Mesodermal cell (in vitro differentiated cells): ENCODE measurements at regions not wholly inside any gene's neighbourhood (a gene's known extent, or its start where the extent isn't known, plus 50 kb on each side); places are given as distances from the start of the nearest gene placed in this dataset.

Experiments
- H3K27ac ChIP-seq: 2 replicates; pipeline ENCODE4 v1.7.0; 2013; ENCODE audit warnings: mild to moderate bottlenecking, low read depth, low read length, moderate library complexity; ENCODE audit not compliant: severe bottlenecking
- H3K36me3 ChIP-seq: 2 replicates; pipeline ENCODE4 v1.7.1; 2013; ENCODE audit warnings: mild to moderate bottlenecking, low read length, moderate library complexity; ENCODE audit not compliant: control insufficient read depth, insufficient read depth
- H3K4me1 ChIP-seq: one replicate; pipeline ENCODE4 v1.7.1; 2013; ENCODE audit warnings: mild to moderate bottlenecking, low read length; ENCODE audit not compliant: insufficient read depth, control insufficient read depth, poor library complexity, severe bottlenecking
- H3K4me3 ChIP-seq: 2 replicates; pipeline ENCODE4 v1.7.0; 2013; ENCODE audit warnings: low read length, control low read depth, mild to moderate bottlenecking; ENCODE audit not compliant: insufficient read depth, poor library complexity, severe bottlenecking; ENCODE audit errors: extremely low read depth
- H3K9me3 ChIP-seq: 2 replicates; pipeline ENCODE4 v1.7.1; 2013; ENCODE audit warnings: mild to moderate bottlenecking, low read length, moderate library complexity; ENCODE audit not compliant: control insufficient read depth
- WGBS, 2 experiments: methylation state at CpG; one replicate each; pipeline ENCODE4 v1.1.5; 2013; ENCODE audit warnings: missing lambda C conversion rate in 2 of 2; ENCODE audit not compliant: insufficient coverage in 2 of 2; 5-methylcytosine and 5-hydroxymethylcytosine counted together

- Histone ChIP-seq H3K4me1 (peaks cover 14% of the 10 kb centered on the region), H3K27ac (no peak overlapping the region), H3K4me3 (no peak overlapping the region), H3K36me3 (no peaks in the 10 kb centered on the region), H3K9me3 (no peaks in the 10 kb centered on the region)
- WGBS, 2 experiments, result 85 to 88% methylated on average over 4 of the region's 4 CpGs
Observed at GRCh38 chr5:159826351-159827214, 89.7 kb upstream of the ADRA1B start.

GRCh38 chr5:159827861-159828260 is 88.4 kb upstream of the ADRA1B start:
- no peaks in the 10 kb centered on the region for H3K36me3 ChIP-seq
- peaks cover 14% of the 10 kb centered on the region for H3K4me1 ChIP-seq
- no peaks in the 10 kb centered on the region for H3K9me3 ChIP-seq
- 80 to 93% methylated on average over 3 to 4 of the region's 4 CpGs for WGBS, 2 experiments
- no peak overlapping the region for H3K27ac ChIP-seq
- no peak overlapping the region for H3K4me3 ChIP-seq

- Histone ChIP-seq H3K4me1 (peaks cover 2% of the 10 kb centered on the region), H3K4me3 (no peak overlapping the region), H3K36me3 (no peaks in the 10 kb centered on the region), H3K27ac (no peak overlapping the region), H3K9me3 (no peaks in the 10 kb centered on the region)
- WGBS, 2 experiments, result 78 to 89% methylated on average over 1 to 2 of the region's 2 CpGs
Observed at GRCh38 chr5:159832073-159832472, 84.2 kb upstream of the ADRA1B start.

GRCh38 chr5:159833088-159833487 is 83.2 kb upstream of the ADRA1B start:
- H3K4me1 ChIP-seq, result no peaks in the 10 kb centered on the region
- no peak overlapping the region for H3K27ac ChIP-seq
- H3K9me3 ChIP-seq, result no peaks in the 10 kb centered on the region
- 71 to 86% methylated on average over 1 to 2 of the region's 2 CpGs for WGBS, 2 experiments
- H3K36me3 ChIP-seq, result no peaks in the 10 kb centered on the region
- no peak overlapping the region for H3K4me3 ChIP-seq

DNA sequence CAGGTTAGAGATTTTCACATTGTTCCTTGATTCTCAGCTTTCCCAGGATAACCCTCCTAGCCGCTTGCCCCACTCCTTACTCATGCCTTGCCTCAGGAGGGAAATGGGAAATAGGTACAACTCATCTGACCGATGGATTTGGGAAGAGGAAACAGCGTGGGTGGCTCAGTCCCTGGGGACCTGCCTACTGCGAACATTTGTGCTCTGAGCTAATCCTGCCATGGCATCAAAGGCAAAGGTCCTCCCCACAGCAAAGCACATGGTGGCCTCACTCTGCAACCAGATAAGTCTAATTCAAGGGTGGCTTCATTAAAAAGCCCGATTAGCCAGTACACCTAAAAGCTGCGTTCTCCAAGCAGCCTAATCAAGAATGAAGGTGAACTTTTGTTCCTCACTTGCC is 82.4 kb upstream of the ADRA1B start:
- no peaks in the 10 kb centered on the region for H3K4me1 ChIP-seq
- H3K9me3 ChIP-seq, result no peaks in the 10 kb centered on the region
- no peaks in the 10 kb centered on the region for H3K36me3 ChIP-seq
- H3K4me3 ChIP-seq, result no peak overlapping the region
- no peak overlapping the region for H3K27ac ChIP-seq
- whole genome bisulfite sequencing, 2 experiments, result 81 to 94% methylated on average over 4 to 6 of the region's 6 CpGs

- Histone ChIP-seq H3K4me1 (no peaks in the 10 kb centered on the region), H3K4me3 (no peak overlapping the region), H3K36me3 (no peaks in the 10 kb centered on the region), H3K9me3 (no peaks in the 10 kb centered on the region), H3K27ac (no peak overlapping the region)
Observed at GRCh38 chr5:159835548-159835947, 80.7 kb upstream of the ADRA1B start.

DNA sequence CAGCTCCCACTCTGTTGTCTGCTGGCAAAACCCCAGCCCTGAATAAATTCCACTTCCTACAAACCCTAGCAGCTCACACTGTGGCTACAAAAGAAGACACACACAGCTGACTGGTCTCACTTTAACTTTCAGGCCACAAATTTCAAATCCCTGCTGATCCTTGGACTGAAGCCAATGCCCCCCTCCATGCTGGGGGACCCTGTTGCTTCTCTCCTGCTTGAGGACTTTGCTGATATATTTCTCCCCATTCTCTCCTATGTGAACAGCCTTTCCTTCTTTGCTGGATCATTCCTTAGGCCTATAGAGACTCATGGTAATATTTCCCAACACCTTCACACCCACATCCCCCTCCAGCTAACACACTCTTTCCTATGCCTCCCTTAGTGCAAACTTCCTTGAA is 79.6 kb upstream of the ADRA1B start:
- no peak overlapping the region for H3K4me3 ChIP-seq
- no peaks in the 10 kb centered on the region for H3K36me3 ChIP-seq
- H3K9me3 ChIP-seq, result no peaks in the 10 kb centered on the region
- H3K4me1 ChIP-seq, result no peaks in the 10 kb centered on the region
- no peak overlapping the region for H3K27ac ChIP-seq

DNA sequence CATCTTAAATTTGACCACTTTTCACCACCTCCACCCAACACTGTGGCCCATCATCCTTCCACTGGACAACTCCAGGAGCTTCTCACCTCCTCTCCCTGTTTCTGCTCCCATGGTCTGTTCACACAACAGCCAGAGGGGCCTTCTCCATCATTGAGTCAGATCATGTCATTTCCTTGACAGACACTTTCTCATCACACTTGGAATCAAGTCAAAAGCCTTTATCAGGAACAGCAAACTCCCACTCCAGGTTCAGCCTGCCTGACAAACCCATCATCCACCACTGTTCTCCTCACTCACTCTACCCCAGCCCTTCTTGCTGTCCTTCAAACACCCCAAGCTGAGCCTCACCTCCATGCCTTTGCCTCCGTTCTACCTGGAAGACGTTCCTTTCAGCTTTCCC is 78.4 kb upstream of the ADRA1B start:
- Histone ChIP-seq H3K36me3 (no peaks in the 10 kb centered on the region), H3K4me1 (no peaks in the 10 kb centered on the region), H3K27ac (no peak overlapping the region), H3K4me3 (no peak overlapping the region), H3K9me3 (no peaks in the 10 kb centered on the region)
- WGBS, 2 experiments, result 93 to 95% methylated on average over 2 of the region's 2 CpGs

- Histone ChIP-seq H3K4me1 (no peaks in the 10 kb centered on the region), H3K27ac (no peak overlapping the region), H3K9me3 (no peaks in the 10 kb centered on the region), H3K36me3 (no peaks in the 10 kb centered on the region), H3K4me3 (no peak overlapping the region)
- WGBS, 2 experiments, result 90 to 100% methylated on average over 2 to 3 of the region's 8 CpGs
Observed at GRCh38 chr5:159838551-159839222, 77.6 kb upstream of the ADRA1B start.

GRCh38 chr5:159844267-159845121 is 71.8 kb upstream of the ADRA1B start:
- Histone ChIP-seq H3K9me3 (no peaks in the 10 kb centered on the region), H3K36me3 (no peaks in the 10 kb centered on the region), H3K27ac (no peak overlapping the region), H3K4me3 (no peak overlapping the region), H3K4me1 (no peaks in the 10 kb centered on the region)
- 86 to 88% methylated on average over 1 of the region's 1 CpG for WGBS, 2 experiments
